Upper lobe of left lung (tissue), 4 donors: ENCODE measurements at regions not wholly inside any gene's neighbourhood (a gene's known extent, or its start where the extent isn't known, plus 50 kb on each side); places are given as distances from the start of the nearest gene placed in this dataset.

Source experiments
- CTCF ChIP-seq, 6 experiments: fragments of 450-650 bp in 4 of 6; fragments of 200-600 bp in 2 of 6; sonication (generic) in 2 of 6; IDR thresholded peaks; one replicate each; pipeline ENCODE4 v1.5.1; 2016 to 2019; ENCODE audit warnings: antibody characterized with exemption in 6 of 6
- EP300 ChIP-seq, 4 donors: sonication (generic); formaldehyde crosslinking; IDR thresholded peaks; one replicate each; pipeline ENCODE4 v1.5.1; 2017; ENCODE audit warnings: antibody characterized with exemption in 4 of 4, control low read depth in 2 of 4
- POLR2A ChIP-seq, 4 donors: fragments of 450-650 bp; IDR thresholded peaks; one replicate each; pipeline ENCODE4 v1.5.1; 2016 to 2017; ENCODE audit warnings: antibody characterized with exemption in 4 of 4, mild to moderate bottlenecking in 2 of 4

- TF ChIP-seq CTCF (IDR thresholded peaks at IDR 0.05) = no peak
- no peak for TF ChIP-seq POLR2A (IDR thresholded peaks at IDR 0.05)
- no peak for TF ChIP-seq EP300 (IDR thresholded peaks at IDR 0.05)
Measured at GRCh38 chr20:11459090-11459890, 458.4 kb upstream of the BTBD3 start.
